GM23248 (cell line): ENCODE measurements at regions not wholly inside any gene's neighbourhood (a gene's known extent, or its start where the extent isn't known, plus 50 kb on each side); places are given as distances from the start of the nearest gene placed in this dataset.

Experiments used
- EZH2 ChIP-seq: fragments of 200-600 bp; sonication (generic); IDR thresholded peaks from 2 replicates; pipeline ENCODE4 v1.6.1; 2018; ENCODE audit warnings: antibody characterized with exemption, mild to moderate bottlenecking; ENCODE audit not compliant: insufficient read depth, poor library complexity, severe bottlenecking
- EZH2phosphoT487 ChIP-seq: fragments of 200-600 bp; sonication (generic); IDR thresholded peaks from 2 replicates; pipeline ENCODE4 v1.6.1; 2018; ENCODE audit warnings: antibody characterized with exemption, moderate library complexity, mild to moderate bottlenecking, low read depth; ENCODE audit not compliant: insufficient read depth

DNA sequence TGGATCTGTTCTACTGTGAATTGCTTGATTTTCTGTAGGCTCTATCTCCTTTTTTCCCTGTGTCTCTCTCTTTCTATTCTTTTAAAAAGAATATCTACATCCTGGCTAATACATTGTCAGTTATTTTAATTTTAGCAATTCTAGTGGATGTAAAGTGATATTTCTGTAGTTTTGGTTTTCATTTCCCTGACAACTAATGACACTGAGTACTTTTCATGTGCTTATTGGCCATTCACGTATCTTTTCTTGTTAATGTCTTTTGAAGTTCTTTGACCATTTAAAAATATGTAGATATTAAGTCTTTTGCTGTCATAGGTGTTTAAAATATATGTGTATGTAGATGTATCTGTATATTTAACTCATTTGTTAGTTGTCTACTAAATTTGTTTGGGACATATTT lies 59.0 kb upstream of the SOX3 start:
- TF ChIP-seq EZH2phosphoT487: no peak
- no peak for TF ChIP-seq EZH2
